Chondrocyte (in vitro differentiated cells): ENCODE measurements at regions not wholly inside any gene's neighbourhood (a gene's known extent, or its start where the extent isn't known, plus 50 kb on each side); places are given as distances from the start of the nearest gene placed in this dataset.
"Not testable (repeated sequence)": the region's sequence is repeated elsewhere in the genome, so short reads cannot be mapped to it uniquely, and the experiment has no call there.

Source experiments
- DNase-seq: peaks from one replicate; pipeline ENCODE4 v3.0.0; 2021; ENCODE audit warnings: mixed read lengths, low spot score
- H3K27ac Mint-ChIP-seq: one replicate; pipeline ENCODE4 v1.8.0; 2021; ENCODE audit warnings: mild to moderate bottlenecking, moderate library complexity, mixed read lengths; ENCODE audit not compliant: unreplicated experiment
- H3K27me3 Mint-ChIP-seq: 2 replicates; pipeline ENCODE4 v1.8.0; 2021; ENCODE audit warnings: low read depth, mixed read lengths
- H3K36me3 Mint-ChIP-seq: 2 replicates; pipeline ENCODE4 v1.8.0; 2021; ENCODE audit warnings: low read depth, mixed read lengths
- H3K4me1 Mint-ChIP-seq: 2 replicates; pipeline ENCODE4 v1.8.0; 2021; ENCODE audit warnings: low read depth, mild to moderate bottlenecking, mixed read lengths
- H3K4me3 Mint-ChIP-seq: one replicate; pipeline ENCODE4 v1.8.0; 2021; ENCODE audit warnings: mild to moderate bottlenecking, moderate library complexity, mixed read lengths; ENCODE audit not compliant: unreplicated experiment
- H3K9me3 Mint-ChIP-seq: 2 replicates; pipeline ENCODE4 v1.8.0; 2021; ENCODE audit warnings: low read depth, mixed read lengths
- TF ChIP-seq, protein P1 (sequence below): fragments of 200-600 bp; sonication (generic); IDR thresholded peaks from 2 replicates; pipeline ENCODE4 v1.5.0; 2021; ENCODE audit warnings: antibody characterized with exemption, mild to moderate bottlenecking, moderate library complexity

GRCh38 chr22:49347376-49347775 lies 480.3 kb downstream of the BRD1 start:
- peak; percentile 68 for DNase-seq
- H3K27ac Mint-ChIP-seq = no peak overlapping the region
- H3K36me3 Mint-ChIP-seq = no peaks in the 10 kb centered on the region
- H3K4me1 Mint-ChIP-seq = peaks cover 3% of the 10 kb centered on the region
- TF ChIP-seq, protein P1, sequence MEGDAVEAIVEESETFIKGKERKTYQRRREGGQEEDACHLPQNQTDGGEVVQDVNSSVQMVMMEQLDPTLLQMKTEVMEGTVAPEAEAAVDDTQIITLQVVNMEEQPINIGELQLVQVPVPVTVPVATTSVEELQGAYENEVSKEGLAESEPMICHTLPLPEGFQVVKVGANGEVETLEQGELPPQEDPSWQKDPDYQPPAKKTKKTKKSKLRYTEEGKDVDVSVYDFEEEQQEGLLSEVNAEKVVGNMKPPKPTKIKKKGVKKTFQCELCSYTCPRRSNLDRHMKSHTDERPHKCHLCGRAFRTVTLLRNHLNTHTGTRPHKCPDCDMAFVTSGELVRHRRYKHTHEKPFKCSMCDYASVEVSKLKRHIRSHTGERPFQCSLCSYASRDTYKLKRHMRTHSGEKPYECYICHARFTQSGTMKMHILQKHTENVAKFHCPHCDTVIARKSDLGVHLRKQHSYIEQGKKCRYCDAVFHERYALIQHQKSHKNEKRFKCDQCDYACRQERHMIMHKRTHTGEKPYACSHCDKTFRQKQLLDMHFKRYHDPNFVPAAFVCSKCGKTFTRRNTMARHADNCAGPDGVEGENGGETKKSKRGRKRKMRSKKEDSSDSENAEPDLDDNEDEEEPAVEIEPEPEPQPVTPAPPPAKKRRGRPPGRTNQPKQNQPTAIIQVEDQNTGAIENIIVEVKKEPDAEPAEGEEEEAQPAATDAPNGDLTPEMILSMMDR = no peak
- peaks cover 9% of the 10 kb centered on the region for H3K27me3 Mint-ChIP-seq
- H3K4me3 Mint-ChIP-seq = no peak overlapping the region
- no peaks in the 10 kb centered on the region for H3K9me3 Mint-ChIP-seq

- Mint-ChIP-seq H3K27ac (no peak overlapping the region), H3K9me3 (peaks cover 6% of the 10 kb centered on the region), H3K4me3 (no peak overlapping the region), H3K27me3 (peaks cover 8% of the 10 kb centered on the region), H3K4me1 (peaks cover 2% of the 10 kb centered on the region), H3K36me3 (no peaks in the 10 kb centered on the region)
- TF ChIP-seq, protein P1 = no peak
- DNase-seq = peak; percentile 43
Measured at GRCh38 chr22:49345896-49346295, 481.8 kb downstream of the BRD1 start.

DNA sequence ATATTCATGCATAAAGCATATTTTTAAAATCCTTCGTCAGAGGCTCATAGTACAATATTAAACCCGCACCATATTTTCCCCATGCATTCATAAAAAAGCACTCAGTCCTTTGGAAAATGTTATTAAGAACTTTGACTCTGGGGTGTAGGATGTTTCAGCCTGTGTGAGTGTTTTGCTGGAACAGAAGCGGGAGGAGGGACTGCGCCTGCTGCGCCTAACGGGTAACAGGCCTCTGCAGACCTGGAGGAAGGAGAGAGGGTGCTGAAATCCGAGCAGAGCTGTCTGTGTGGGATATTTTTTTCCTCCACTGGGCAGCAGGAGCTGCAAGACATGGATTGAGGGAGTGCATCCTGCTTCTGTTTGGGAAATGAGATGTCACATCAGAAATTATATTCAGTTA lies 483.0 kb downstream of the BRD1 start:
- Mint-ChIP-seq H3K4me1 (no peaks in the 10 kb centered on the region), H3K9me3 (peaks cover 6% of the 10 kb centered on the region), H3K4me3 (no peak overlapping the region), H3K27me3 (peaks cover 8% of the 10 kb centered on the region), H3K36me3 (no peaks in the 10 kb centered on the region), H3K27ac (no peak overlapping the region)
- TF ChIP-seq, protein P1 = no peak
- peak; percentile 25 for DNase-seq

- H3K27me3 Mint-ChIP-seq = peaks cover 9% of the 10 kb centered on the region
- no peaks in the 10 kb centered on the region for H3K4me1 Mint-ChIP-seq
- no peak overlapping the region for H3K27ac Mint-ChIP-seq
- peaks cover 6% of the 10 kb centered on the region for H3K9me3 Mint-ChIP-seq
- H3K4me3 Mint-ChIP-seq = no peak overlapping the region
- TF ChIP-seq, protein P1 = no peak
- no peaks in the 10 kb centered on the region for H3K36me3 Mint-ChIP-seq
- DNase-seq = no peak
Measured at GRCh38 chr22:49344161-49344560, 483.5 kb downstream of the BRD1 start.

GRCh38 chr22:49340406-49340805 lies 487.3 kb downstream of the BRD1 start:
- Mint-ChIP-seq H3K27ac (no peak overlapping the region), H3K4me1 (no peaks in the 10 kb centered on the region), H3K4me3 (no peak overlapping the region), H3K9me3 (peaks cover 6% of the 10 kb centered on the region), H3K36me3 (no peaks in the 10 kb centered on the region), H3K27me3 (peaks cover 11% of the 10 kb centered on the region)
- DNase-seq = peak; percentile 55
- TF ChIP-seq, protein P1 = no peak

- H3K4me1 Mint-ChIP-seq, DNase-seq, H3K36me3 Mint-ChIP-seq, H3K9me3 Mint-ChIP-seq, H3K27ac Mint-ChIP-seq, H3K4me3 Mint-ChIP-seq: not testable (repeated sequence)
- peaks cover 12% of the 10 kb centered on the region for H3K27me3 Mint-ChIP-seq
Measured at GRCh38 chr22:49336483-49336882, 491.2 kb downstream of the BRD1 start.
